Peyer's patch (tissue), 4 donors: ENCODE measurements at regions not wholly inside any gene's neighbourhood (a gene's known extent, or its start where the extent isn't known, plus 50 kb on each side); places are given as distances from the start of the nearest gene placed in this dataset.

ENCODE experiments used
- CTCF ChIP-seq, 6 experiments: fragments of 450-650 bp in 4 of 6; fragments of 200-600 bp in 2 of 6; sonication (generic) in 1 of 6; IDR thresholded peaks; one replicate each; pipeline ENCODE4 v1.5.1; 2017 to 2019; ENCODE audit warnings: antibody characterized with exemption in 6 of 6, mild to moderate bottlenecking in 3 of 6, moderate library complexity in 1 of 6
- POLR2A ChIP-seq, 2 donors: fragments of 450-650 bp; IDR thresholded peaks; one replicate each; pipeline ENCODE4 v1.5.1; 2017; ENCODE audit warnings: antibody characterized with exemption in 2 of 2, mild to moderate bottlenecking in 2 of 2, moderate library complexity in 2 of 2

- TF ChIP-seq CTCF (IDR thresholded peaks at IDR 0.05) (no peak), POLR2A (IDR thresholded peaks at IDR 0.05) (no peak)
Measured at GRCh38 chr11:45543081-45543480, 122.3 kb downstream of the CHST1 start.
